ENCODE measurements at regions not wholly inside any gene's neighbourhood (a gene's known extent, or its start where the extent isn't known, plus 50 kb on each side); places are given as distances from the start of the nearest gene placed in this dataset.

DNA sequence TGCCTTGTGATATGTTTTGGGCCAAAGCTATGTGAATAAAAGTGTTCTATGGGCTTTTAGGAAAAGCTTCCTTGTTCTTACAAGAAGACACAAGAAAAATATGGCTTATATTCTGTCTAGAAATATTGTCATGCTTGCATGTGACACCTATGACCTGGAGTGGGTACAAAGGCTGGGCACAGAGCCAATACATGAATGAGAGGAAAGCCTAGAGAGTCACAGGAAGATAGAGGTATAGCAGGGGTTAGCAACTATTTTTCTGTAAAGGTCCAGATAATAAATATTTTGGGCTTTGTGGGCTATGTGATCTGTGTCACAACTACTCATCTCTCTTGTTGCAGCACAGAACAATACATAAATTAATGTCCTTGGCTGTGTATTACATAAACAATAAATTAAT, 196.6 kb upstream of the CD180 start:
- TF ChIP-seq ZZZ3 (IDR thresholded peaks at IDR 0.05; ENCODE audit: control insufficient read depth, insufficient read length, low read depth), result no peak
- TF ChIP-seq, protein P1, sequence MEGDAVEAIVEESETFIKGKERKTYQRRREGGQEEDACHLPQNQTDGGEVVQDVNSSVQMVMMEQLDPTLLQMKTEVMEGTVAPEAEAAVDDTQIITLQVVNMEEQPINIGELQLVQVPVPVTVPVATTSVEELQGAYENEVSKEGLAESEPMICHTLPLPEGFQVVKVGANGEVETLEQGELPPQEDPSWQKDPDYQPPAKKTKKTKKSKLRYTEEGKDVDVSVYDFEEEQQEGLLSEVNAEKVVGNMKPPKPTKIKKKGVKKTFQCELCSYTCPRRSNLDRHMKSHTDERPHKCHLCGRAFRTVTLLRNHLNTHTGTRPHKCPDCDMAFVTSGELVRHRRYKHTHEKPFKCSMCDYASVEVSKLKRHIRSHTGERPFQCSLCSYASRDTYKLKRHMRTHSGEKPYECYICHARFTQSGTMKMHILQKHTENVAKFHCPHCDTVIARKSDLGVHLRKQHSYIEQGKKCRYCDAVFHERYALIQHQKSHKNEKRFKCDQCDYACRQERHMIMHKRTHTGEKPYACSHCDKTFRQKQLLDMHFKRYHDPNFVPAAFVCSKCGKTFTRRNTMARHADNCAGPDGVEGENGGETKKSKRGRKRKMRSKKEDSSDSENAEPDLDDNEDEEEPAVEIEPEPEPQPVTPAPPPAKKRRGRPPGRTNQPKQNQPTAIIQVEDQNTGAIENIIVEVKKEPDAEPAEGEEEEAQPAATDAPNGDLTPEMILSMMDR (IDR thresholded peaks at IDR 0.05 in 2 of 3, conservative IDR thresholded peaks at IDR 0.05 in 1 of 3; ENCODE audit: control insufficient read depth in 2 of 3, extremely low read depth in 1 of 3, insufficient read depth in 1 of 3, low read depth in 3 of 3, low read length in 3 of 3), result no peak
- TF ChIP-seq, protein P2, sequence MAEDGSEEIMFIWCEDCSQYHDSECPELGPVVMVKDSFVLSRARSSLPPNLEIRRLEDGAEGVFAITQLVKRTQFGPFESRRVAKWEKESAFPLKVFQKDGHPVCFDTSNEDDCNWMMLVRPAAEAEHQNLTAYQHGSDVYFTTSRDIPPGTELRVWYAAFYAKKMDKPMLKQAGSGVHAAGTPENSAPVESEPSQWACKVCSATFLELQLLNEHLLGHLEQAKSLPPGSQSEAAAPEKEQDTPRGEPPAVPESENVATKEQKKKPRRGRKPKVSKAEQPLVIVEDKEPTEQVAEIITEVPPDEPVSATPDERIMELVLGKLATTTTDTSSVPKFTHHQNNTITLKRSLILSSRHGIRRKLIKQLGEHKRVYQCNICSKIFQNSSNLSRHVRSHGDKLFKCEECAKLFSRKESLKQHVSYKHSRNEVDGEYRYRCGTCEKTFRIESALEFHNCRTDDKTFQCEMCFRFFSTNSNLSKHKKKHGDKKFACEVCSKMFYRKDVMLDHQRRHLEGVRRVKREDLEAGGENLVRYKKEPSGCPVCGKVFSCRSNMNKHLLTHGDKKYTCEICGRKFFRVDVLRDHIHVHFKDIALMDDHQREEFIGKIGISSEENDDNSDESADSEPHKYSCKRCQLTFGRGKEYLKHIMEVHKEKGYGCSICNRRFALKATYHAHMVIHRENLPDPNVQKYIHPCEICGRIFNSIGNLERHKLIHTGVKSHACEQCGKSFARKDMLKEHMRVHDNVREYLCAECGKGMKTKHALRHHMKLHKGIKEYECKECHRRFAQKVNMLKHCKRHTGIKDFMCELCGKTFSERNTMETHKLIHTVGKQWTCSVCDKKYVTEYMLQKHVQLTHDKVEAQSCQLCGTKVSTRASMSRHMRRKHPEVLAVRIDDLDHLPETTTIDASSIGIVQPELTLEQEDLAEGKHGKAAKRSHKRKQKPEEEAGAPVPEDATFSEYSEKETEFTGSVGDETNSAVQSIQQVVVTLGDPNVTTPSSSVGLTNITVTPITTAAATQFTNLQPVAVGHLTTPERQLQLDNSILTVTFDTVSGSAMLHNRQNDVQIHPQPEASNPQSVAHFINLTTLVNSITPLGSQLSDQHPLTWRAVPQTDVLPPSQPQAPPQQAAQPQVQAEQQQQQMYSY (CRISPR knock-in tag; IDR thresholded peaks at IDR 0.05), result no peak
- TF ChIP-seq ATF7 (IDR thresholded peaks at IDR 0.05; ENCODE audit: low read depth), result no peak
- no peak for TF ChIP-seq CBFB (IDR thresholded peaks at IDR 0.05; ENCODE audit: low read depth)
- TF ChIP-seq POLR2A (IDR thresholded peaks at IDR 0.05; ENCODE audit: low read depth, low read length), result no peak
- no peak for TF ChIP-seq NR2C2 (IDR thresholded peaks at IDR 0.05; ENCODE audit: borderline replicate concordance, control insufficient read depth, insufficient read length, low read depth)
- no peak for TF ChIP-seq IKZF1 (conservative IDR thresholded peaks at IDR 0.05)
- no peak for TF ChIP-seq EP300 (IDR thresholded peaks at IDR 0.05; ENCODE audit: borderline replicate concordance in 1 of 2, control insufficient read depth in 1 of 2, low read depth in 2 of 2, low read length in 2 of 2)
- TF ChIP-seq, protein P3, sequence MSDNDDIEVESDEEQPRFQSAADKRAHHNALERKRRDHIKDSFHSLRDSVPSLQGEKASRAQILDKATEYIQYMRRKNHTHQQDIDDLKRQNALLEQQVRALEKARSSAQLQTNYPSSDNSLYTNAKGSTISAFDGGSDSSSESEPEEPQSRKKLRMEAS (IDR thresholded peaks at IDR 0.05; ENCODE audit: low read depth, low read length), result no peak
- no peak for TF ChIP-seq BACH1 (IDR thresholded peaks at IDR 0.05; ENCODE audit: borderline replicate concordance)
- TF ChIP-seq POLR2AphosphoS2 (IDR thresholded peaks at IDR 0.05; ENCODE audit: low read depth, low read length), result no peak
